BJ (cell line): ENCODE measurements at regions not wholly inside any gene's neighbourhood (a gene's known extent, or its start where the extent isn't known, plus 50 kb on each side); places are given as distances from the start of the nearest gene placed in this dataset. TPM values are rescaled to one million over a fixed set of nuclear protein-coding genes. Genes with fewer than 3 reads are reported as not detected.

ENCODE experiments used
- CTCF ChIA-PET: fragments of 350-600 bp; formaldehyde crosslinking; extraction: SDS; loops from one replicate; lab custom pipeline; 2021; ENCODE audit warnings: antibody characterized with exemption, inconsistent platforms; lab: Yijun Ruan, JAX
- POLR2A ChIA-PET: fragments of 300-600 bp; sonication (Branson Sonifier 250); formaldehyde crosslinking; extraction: SDS; loops from one replicate; lab custom pipeline; 2021; ENCODE audit warnings: antibody characterized with exemption; lab: Charles Lee
- DNase-seq: peaks from one replicate; pipeline ENCODE4 v3.0.0-alpha.2; 2011; ENCODE audit warnings: low read depth
- H3K27me3 ChIP-seq: 2 replicates; pipeline ENCODE4 v1.6.0; 2011; ENCODE audit warnings: low read length; ENCODE audit not compliant: control insufficient read depth, insufficient read depth
- H3K36me3 ChIP-seq: 2 replicates; pipeline ENCODE4 v1.5.1; 2011; ENCODE audit warnings: low read length; ENCODE audit not compliant: control insufficient read depth, insufficient read depth
- H3K4me3 ChIP-seq: 2 replicates; pipeline ENCODE4 v1.5.1; 2011; ENCODE audit warnings: low read depth, mild to moderate bottlenecking, control low read depth, low read length
- small RNA-seq: library from RNA; depleted of rRNA; stranded (forward); fragments of <200 nt; gene quantifications from one replicate; pipeline ENCODE3, GENCODE V24; 2012; ENCODE audit warnings: low replicate concordance, low read depth; ENCODE audit not compliant: insufficient read length
- TF ChIP-seq, protein P1 (sequence below): IDR thresholded peaks from 2 replicates; pipeline ENCODE4 v1.5.1; 2011; ENCODE audit warnings: low read depth, mild to moderate bottlenecking, control low read depth, inconsistent platforms, low read length, moderate library complexity; ENCODE audit not compliant: insufficient read depth

DNA sequence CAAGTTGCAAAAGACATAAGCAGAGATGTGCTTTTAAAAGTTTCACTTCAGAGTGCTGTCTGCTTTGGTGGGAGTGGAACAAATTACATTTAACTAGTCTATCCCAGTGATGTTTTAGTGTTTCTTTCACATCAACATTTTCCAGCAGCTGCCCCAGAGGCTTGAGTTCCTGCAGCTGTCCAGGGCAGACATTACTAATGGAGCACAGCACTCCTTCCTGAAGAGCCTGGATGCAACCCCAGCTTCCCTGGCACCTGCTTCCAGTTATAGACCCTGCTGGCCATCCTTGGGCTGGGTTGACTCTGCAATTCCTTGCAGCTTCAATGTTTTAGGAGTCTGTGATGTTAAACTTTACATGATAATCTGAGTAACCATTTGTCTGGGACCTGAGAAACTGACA, 61.4 kb upstream of the PIRT start:
- CTCF ChIA-PET: interaction anchor here (1.1 kb wide), 1 partner anchor 22 kb away, joined by 4 read pairs; no protein-coding TSS in a partner anchor
- Histone ChIP-seq H3K36me3 (no peaks in the 10 kb centered on the region), H3K4me3 (no peak overlapping the region), H3K27me3 (no peaks in the 10 kb centered on the region)
- DNase-seq: no peak
- TF ChIP-seq, protein P1, sequence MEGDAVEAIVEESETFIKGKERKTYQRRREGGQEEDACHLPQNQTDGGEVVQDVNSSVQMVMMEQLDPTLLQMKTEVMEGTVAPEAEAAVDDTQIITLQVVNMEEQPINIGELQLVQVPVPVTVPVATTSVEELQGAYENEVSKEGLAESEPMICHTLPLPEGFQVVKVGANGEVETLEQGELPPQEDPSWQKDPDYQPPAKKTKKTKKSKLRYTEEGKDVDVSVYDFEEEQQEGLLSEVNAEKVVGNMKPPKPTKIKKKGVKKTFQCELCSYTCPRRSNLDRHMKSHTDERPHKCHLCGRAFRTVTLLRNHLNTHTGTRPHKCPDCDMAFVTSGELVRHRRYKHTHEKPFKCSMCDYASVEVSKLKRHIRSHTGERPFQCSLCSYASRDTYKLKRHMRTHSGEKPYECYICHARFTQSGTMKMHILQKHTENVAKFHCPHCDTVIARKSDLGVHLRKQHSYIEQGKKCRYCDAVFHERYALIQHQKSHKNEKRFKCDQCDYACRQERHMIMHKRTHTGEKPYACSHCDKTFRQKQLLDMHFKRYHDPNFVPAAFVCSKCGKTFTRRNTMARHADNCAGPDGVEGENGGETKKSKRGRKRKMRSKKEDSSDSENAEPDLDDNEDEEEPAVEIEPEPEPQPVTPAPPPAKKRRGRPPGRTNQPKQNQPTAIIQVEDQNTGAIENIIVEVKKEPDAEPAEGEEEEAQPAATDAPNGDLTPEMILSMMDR: no peak
- POLR2A ChIA-PET: no interaction called here

DNA sequence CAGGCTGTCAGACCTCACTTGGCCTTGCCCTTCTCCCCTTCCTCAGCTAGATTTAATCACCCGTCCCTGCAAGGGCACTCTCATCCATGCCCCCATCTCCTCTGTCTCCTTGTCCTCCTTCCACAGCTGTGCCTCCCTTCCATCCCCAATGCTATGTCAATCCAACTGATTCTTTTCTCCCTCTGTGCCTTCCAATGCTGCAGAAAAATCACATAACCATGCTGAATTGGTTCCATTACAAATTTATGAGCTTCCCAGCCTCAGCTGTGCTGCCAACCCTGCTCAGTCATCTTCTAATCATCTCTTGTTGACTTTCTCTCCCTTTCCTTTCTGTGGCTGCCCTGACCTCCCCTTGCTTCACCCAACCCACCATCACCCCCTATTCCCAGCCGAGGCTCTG, 56.3 kb upstream of the PIRT start:
- TF ChIP-seq, protein P1: no peak
- ChIA-PET POLR2A (no interaction called here), CTCF (no interaction called here)
- Histone ChIP-seq H3K36me3 (no peaks in the 10 kb centered on the region), H3K27me3 (no peaks in the 10 kb centered on the region), H3K4me3 (no peak overlapping the region)
- no peak for DNase-seq

DNA sequence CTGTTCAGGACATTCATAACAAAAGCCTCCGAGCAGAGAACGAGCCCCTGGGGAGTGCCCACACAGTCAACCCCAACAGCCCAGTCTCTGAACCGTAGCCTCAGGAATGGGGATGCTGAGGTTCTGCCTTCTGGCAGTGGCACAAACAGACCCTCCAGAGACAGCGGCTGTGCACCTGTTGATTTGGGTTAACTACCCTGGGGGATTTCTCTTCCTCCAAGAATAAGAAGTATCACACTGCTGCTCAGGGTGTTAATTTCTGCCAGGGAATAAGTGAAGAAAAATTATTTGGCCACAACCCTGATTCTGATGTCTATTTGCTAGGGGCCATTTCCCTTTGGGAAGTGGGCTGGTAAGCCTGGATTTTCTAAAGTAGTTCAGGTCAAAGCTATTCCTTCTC, 51.0 kb upstream of the PIRT start:
- TF ChIP-seq, protein P1: no peak
- no peak for DNase-seq
- no peaks in the 10 kb centered on the region for H3K27me3 ChIP-seq
- H3K36me3 ChIP-seq: no peaks in the 10 kb centered on the region
- ChIA-PET POLR2A (no interaction called here), CTCF (no interaction called here)
- H3K4me3 ChIP-seq: no peak overlapping the region

Small RNA genes lying in the stretch of these regions (small RNA-seq; reads per million reads assigned to genes)
- not detected for gene RN7SL601P
